PFSK-1 (cell line): ENCODE measurements at regions not wholly inside any gene's neighbourhood (a gene's known extent, or its start where the extent isn't known, plus 50 kb on each side); places are given as distances from the start of the nearest gene placed in this dataset.

ENCODE experiments used
- POLR2AphosphoS5 ChIP-seq: IDR thresholded peaks from 2 replicates; pipeline ENCODE4 v1.6.1; 2012; ENCODE audit warnings: low read depth, mild to moderate bottlenecking, control low read depth, low read length, moderate library complexity
- SIN3A ChIP-seq: IDR thresholded peaks from 2 replicates; pipeline ENCODE4 v1.6.1; 2012; ENCODE audit warnings: mild to moderate bottlenecking, low read length, moderate library complexity, borderline replicate concordance; ENCODE audit not compliant: insufficient read depth
- TF ChIP-seq, protein P1 (sequence below), 2 experiments: IDR thresholded peaks; 2 replicates each; pipeline versions ENCODE4 v1.6.1 to v1.8.0; 2011 to 2012; ENCODE audit warnings: low read depth in 2 of 2, low read length in 2 of 2, control low read depth in 1 of 2, inconsistent platforms in 1 of 2, mild to moderate bottlenecking in 1 of 2, moderate library complexity in 1 of 2; ENCODE audit not compliant: insufficient read depth in 1 of 2

DNA sequence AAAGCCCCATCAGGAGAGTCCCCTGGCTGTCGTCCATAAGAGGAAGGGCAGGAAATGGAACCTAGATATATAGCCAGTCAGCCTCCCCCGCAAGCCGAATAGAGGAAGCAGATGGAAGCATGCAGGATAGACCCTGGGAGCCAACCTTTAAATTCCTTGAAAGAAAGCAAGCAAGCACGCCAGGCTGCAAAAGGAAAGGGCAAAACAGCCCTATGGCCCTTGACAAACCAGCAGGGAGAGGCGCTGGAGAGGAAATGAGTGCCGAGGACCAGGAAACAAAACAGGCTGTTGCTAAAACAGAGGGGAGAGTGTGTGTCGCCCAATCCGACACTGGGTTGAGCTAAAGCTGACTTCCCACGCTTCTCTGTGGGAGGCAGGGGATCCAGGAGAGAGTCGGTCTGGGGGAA lies 203.5 kb upstream of the MTNR1B start:
- TF ChIP-seq SIN3A (peak; percentile 86; the same call in 1 of the 2 replicates), POLR2AphosphoS5 (no peak)
- TF ChIP-seq, protein P1, sequence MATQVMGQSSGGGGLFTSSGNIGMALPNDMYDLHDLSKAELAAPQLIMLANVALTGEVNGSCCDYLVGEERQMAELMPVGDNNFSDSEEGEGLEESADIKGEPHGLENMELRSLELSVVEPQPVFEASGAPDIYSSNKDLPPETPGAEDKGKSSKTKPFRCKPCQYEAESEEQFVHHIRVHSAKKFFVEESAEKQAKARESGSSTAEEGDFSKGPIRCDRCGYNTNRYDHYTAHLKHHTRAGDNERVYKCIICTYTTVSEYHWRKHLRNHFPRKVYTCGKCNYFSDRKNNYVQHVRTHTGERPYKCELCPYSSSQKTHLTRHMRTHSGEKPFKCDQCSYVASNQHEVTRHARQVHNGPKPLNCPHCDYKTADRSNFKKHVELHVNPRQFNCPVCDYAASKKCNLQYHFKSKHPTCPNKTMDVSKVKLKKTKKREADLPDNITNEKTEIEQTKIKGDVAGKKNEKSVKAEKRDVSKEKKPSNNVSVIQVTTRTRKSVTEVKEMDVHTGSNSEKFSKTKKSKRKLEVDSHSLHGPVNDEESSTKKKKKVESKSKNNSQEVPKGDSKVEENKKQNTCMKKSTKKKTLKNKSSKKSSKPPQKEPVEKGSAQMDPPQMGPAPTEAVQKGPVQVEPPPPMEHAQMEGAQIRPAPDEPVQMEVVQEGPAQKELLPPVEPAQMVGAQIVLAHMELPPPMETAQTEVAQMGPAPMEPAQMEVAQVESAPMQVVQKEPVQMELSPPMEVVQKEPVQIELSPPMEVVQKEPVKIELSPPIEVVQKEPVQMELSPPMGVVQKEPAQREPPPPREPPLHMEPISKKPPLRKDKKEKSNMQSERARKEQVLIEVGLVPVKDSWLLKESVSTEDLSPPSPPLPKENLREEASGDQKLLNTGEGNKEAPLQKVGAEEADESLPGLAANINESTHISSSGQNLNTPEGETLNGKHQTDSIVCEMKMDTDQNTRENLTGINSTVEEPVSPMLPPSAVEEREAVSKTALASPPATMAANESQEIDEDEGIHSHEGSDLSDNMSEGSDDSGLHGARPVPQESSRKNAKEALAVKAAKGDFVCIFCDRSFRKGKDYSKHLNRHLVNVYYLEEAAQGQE (IDR thresholded peaks at IDR 0.05; ENCODE audit: insufficient read depth in 1 of 2, low read depth in 2 of 2, low read length in 2 of 2): no peak; a peak in 1 of 4 replicates
